Keratinocyte (primary cell): ENCODE measurements at regions not wholly inside any gene's neighbourhood (a gene's known extent, or its start where the extent isn't known, plus 50 kb on each side); places are given as distances from the start of the nearest gene placed in this dataset.

ENCODE experiments used
- DNase-seq: peaks from one replicate; pipeline ENCODE4 v3.0.0-alpha.2; 2011; ENCODE audit warnings: low read depth, missing footprints, low spot score
- FAIRE-seq: peaks from 2 replicates; lab custom pipeline; 2011; peaks lifted over from hg19 to GRCh38; lab: Jason Lieb, UNC
- H2AFZ ChIP-seq: 2 replicates; pipeline ENCODE4 v1.6.0; 2012; ENCODE audit warnings: low read length, control low read depth, inconsistent platforms; ENCODE audit not compliant: control insufficient read depth
- H3K27ac ChIP-seq: 2 replicates; pipeline ENCODE4 v1.5.1; 2011; ENCODE audit warnings: low read length; ENCODE audit not compliant: control insufficient read depth, insufficient read depth
- H3K27me3 ChIP-seq: 3 replicates; pipeline ENCODE4 v1.6.0; 2011; ENCODE audit warnings: low read length; ENCODE audit not compliant: control insufficient read depth, insufficient read depth; ENCODE audit errors: extremely low read depth
- H3K36me3 ChIP-seq, 2 experiments: 2 replicates in 1 of 2; 3 replicates in 1 of 2; pipeline ENCODE4 v1.5.1; 2011; ENCODE audit warnings: low read length in 2 of 2, mild to moderate bottlenecking in 1 of 2; ENCODE audit not compliant: control insufficient read depth in 2 of 2, insufficient read depth in 2 of 2; ENCODE audit errors: extremely low read depth in 1 of 2
- H3K4me1 ChIP-seq: 3 replicates; pipeline ENCODE4 v1.5.1; 2011; ENCODE audit warnings: low read length; ENCODE audit not compliant: control insufficient read depth, insufficient read depth; ENCODE audit errors: extremely low read depth
- H3K4me2 ChIP-seq: 3 replicates; pipeline ENCODE4 v1.6.0; 2011; ENCODE audit warnings: low read depth, low read length; ENCODE audit not compliant: control insufficient read depth, insufficient read depth; ENCODE audit errors: extremely low read depth
- H3K4me3 ChIP-seq, 3 experiments: fragments of 200-600 bp in 1 of 3; sonication (generic) in 1 of 3; 2 replicates in 2 of 3; 3 replicates in 1 of 3; pipeline ENCODE4 v1.5.1; 2011 to 2016; ENCODE audit warnings: low read length in 3 of 3, mild to moderate bottlenecking in 3 of 3, control low read depth in 2 of 3, inconsistent platforms in 1 of 3, low read depth in 1 of 3, mixed read lengths in 1 of 3, mixed run types in 1 of 3, moderate library complexity in 1 of 3; ENCODE audit not compliant: control insufficient read depth in 2 of 3, insufficient read depth in 2 of 3; ENCODE audit errors: extremely low read depth in 1 of 3
- H3K79me2 ChIP-seq: 2 replicates; pipeline ENCODE4 v1.6.0; 2012; ENCODE audit warnings: low read length; ENCODE audit not compliant: control insufficient read depth, insufficient read depth
- H3K9ac ChIP-seq: 3 replicates; pipeline ENCODE4 v1.6.0; 2011; ENCODE audit warnings: low read length; ENCODE audit not compliant: control insufficient read depth, insufficient read depth; ENCODE audit errors: extremely low read depth
- H3K9me1 ChIP-seq: 3 replicates; pipeline ENCODE4 v1.6.0; 2011; ENCODE audit warnings: low read length; ENCODE audit not compliant: control insufficient read depth, insufficient read depth; ENCODE audit errors: extremely low read depth
- H3K9me3 ChIP-seq: 2 replicates; pipeline ENCODE4 v1.5.1; 2012; ENCODE audit warnings: low read depth, low read length; ENCODE audit not compliant: control insufficient read depth
- H4K20me1 ChIP-seq: 3 replicates; pipeline ENCODE4 v1.6.0; 2011; ENCODE audit warnings: low read length; ENCODE audit not compliant: control insufficient read depth, insufficient read depth; ENCODE audit errors: extremely low read depth
- EZH2 ChIP-seq: IDR thresholded peaks from one replicate; pipeline ENCODE4 v1.6.1; 2012; ENCODE audit warnings: inconsistent platforms, mild to moderate bottlenecking, low read length, moderate library complexity
- dilution Hi-C: fragments of 300-500 bp; cut with MboI; formaldehyde crosslinking; loops from one replicate; pipeline ENCODE4 v1.7.0; 2020; ENCODE audit warnings: low sequenced_read_pairs; ENCODE audit not compliant: extremely low pct_ligation_motif_present
- TF ChIP-seq, protein P1 (sequence below), 3 experiments: IDR thresholded peaks in 1 of 3; conservative IDR thresholded peaks in 1 of 3; optimal IDR thresholded peaks in 1 of 3; 2 replicates in 2 of 3; 3 replicates in 1 of 3; pipeline versions ENCODE3 to v1.5.1; 2011; ENCODE audit warnings: low read length in 3 of 3, mild to moderate bottlenecking in 3 of 3, moderate library complexity in 2 of 3, control low read depth in 1 of 3, inconsistent platforms in 1 of 3; ENCODE audit not compliant: insufficient read depth in 2 of 3; ENCODE audit errors: extremely low read depth in 1 of 3

GRCh38 chr12:82529101-82529500 is 157.6 kb upstream of the TMTC2 start:
- no peak for FAIRE-seq
- TF ChIP-seq, protein P1, sequence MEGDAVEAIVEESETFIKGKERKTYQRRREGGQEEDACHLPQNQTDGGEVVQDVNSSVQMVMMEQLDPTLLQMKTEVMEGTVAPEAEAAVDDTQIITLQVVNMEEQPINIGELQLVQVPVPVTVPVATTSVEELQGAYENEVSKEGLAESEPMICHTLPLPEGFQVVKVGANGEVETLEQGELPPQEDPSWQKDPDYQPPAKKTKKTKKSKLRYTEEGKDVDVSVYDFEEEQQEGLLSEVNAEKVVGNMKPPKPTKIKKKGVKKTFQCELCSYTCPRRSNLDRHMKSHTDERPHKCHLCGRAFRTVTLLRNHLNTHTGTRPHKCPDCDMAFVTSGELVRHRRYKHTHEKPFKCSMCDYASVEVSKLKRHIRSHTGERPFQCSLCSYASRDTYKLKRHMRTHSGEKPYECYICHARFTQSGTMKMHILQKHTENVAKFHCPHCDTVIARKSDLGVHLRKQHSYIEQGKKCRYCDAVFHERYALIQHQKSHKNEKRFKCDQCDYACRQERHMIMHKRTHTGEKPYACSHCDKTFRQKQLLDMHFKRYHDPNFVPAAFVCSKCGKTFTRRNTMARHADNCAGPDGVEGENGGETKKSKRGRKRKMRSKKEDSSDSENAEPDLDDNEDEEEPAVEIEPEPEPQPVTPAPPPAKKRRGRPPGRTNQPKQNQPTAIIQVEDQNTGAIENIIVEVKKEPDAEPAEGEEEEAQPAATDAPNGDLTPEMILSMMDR (optimal IDR thresholded peaks at IDR 0.05 in 1 of 3, IDR thresholded peaks at IDR 0.05 in 1 of 3, conservative IDR thresholded peaks at IDR 0.05 in 1 of 3; ENCODE audit: extremely low read depth in 1 of 3, insufficient read depth in 2 of 3, low read length in 3 of 3) = no peak
- TF ChIP-seq EZH2 = no peak
- H3K9ac ChIP-seq = no peak overlapping the region
- H3K9me1 ChIP-seq = no peaks in the 10 kb centered on the region
- H3K36me3 ChIP-seq = no peaks in the 10 kb centered on the region
- no peaks in the 10 kb centered on the region for H4K20me1 ChIP-seq
- no peak overlapping the region for H3K27ac ChIP-seq
- H3K79me2 ChIP-seq = no peaks in the 10 kb centered on the region
- dilution Hi-C loops = no loop called here
- DNase-seq = no peak
- no peaks in the 10 kb centered on the region for H3K4me1 ChIP-seq
- no peak overlapping the region for H2AFZ ChIP-seq
- H3K9me3 ChIP-seq = no peaks in the 10 kb centered on the region
- H3K4me3 ChIP-seq = no peak overlapping the region
- no peak overlapping the region for H3K4me2 ChIP-seq
- H3K27me3 ChIP-seq = no peaks in the 10 kb centered on the region

DNA sequence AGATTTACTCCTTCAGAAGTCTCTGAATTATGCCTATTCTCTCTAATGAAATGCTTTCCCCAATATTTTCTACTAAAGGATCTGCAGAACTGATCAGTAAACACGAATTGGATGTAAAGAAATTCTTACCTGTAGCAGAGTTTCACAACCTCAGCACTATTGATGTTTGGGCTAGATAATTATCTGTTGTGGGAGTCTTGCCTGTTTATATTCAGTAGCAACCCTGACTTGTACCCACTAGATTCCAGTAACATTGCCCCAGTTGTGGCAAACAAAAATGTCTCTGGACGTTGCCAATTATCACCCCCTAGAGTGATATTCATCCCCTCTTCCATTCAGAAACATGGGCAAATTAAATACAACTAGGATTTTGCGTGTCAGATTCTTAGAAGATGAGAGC is 156.8 kb upstream of the TMTC2 start:
- no peak overlapping the region for H3K27ac ChIP-seq
- no peak for DNase-seq
- no peak overlapping the region for H3K9ac ChIP-seq
- H4K20me1 ChIP-seq = no peaks in the 10 kb centered on the region
- no peaks in the 10 kb centered on the region for H3K9me1 ChIP-seq
- H3K27me3 ChIP-seq = no peaks in the 10 kb centered on the region
- no peak overlapping the region for H2AFZ ChIP-seq
- no peak overlapping the region for H3K4me3 ChIP-seq
- no peaks in the 10 kb centered on the region for H3K79me2 ChIP-seq
- H3K36me3 ChIP-seq = no peaks in the 10 kb centered on the region
- H3K4me1 ChIP-seq = no peaks in the 10 kb centered on the region
- no peaks in the 10 kb centered on the region for H3K9me3 ChIP-seq
- no peak overlapping the region for H3K4me2 ChIP-seq
- no peak for FAIRE-seq
- TF ChIP-seq, protein P1 (optimal IDR thresholded peaks at IDR 0.05 in 1 of 3, IDR thresholded peaks at IDR 0.05 in 1 of 3, conservative IDR thresholded peaks at IDR 0.05 in 1 of 3; ENCODE audit: extremely low read depth in 1 of 3, insufficient read depth in 2 of 3, low read length in 3 of 3) = no peak
- no peak for TF ChIP-seq EZH2
- dilution Hi-C loops = no loop called here
